HepG2 (cell line): ENCODE measurements at regions not wholly inside any gene's neighbourhood (a gene's known extent, or its start where the extent isn't known, plus 50 kb on each side); places are given as distances from the start of the nearest gene placed in this dataset.

ENCODE experiments used
- ATAC-seq: fragments of 200-7000 bp; cut with Tn5 transposase; 3 replicates; pipeline ENCODE4 v1.9.1; 2020; ENCODE audit warnings: mild to moderate bottlenecking, moderate library complexity
- BruUV-seq: library from RNA; stranded (reverse); fragments of 400-500 nt; replicated peaks from 2 replicates; lab custom pipeline; 2021; lab: Mats Ljungman, UMichigan
- CTCF ChIA-PET: fragments of 300-600 bp; formaldehyde crosslinking; extraction: SDS; loops from one replicate; lab custom pipeline; 2021; ENCODE audit warnings: low total read pairs, inconsistent platforms, low intra/inter-chr PET ratio; lab: Yijun Ruan, JAX
- POLR2A ChIA-PET: fragments of 350-600 bp; sonication (Branson Sonifier 250); formaldehyde crosslinking; loops from one replicate; lab custom pipeline; 2020; ENCODE audit warnings: antibody characterized with exemption, inconsistent platforms; lab: Yijun Ruan, JAX
- DNase-seq: peaks from one replicate; pipeline ENCODE4 v3.0.0-alpha.2; 2015; ENCODE audit warnings: low spot score
- FAIRE-seq: peaks from 3 replicates; lab custom pipeline; 2011; peaks lifted over from hg19 to GRCh38; lab: Jason Lieb, UNC
- H2AFZ ChIP-seq: one replicate; pipeline ENCODE4 v1.6.1; 2011; ENCODE audit warnings: low read length, inconsistent platforms
- H3K27ac ChIP-seq: fragments of 300-600 bp; 3 replicates; pipeline ENCODE4 v1.8.0; 2011; ENCODE audit warnings: mixed run types, mild to moderate bottlenecking, mixed read lengths, low read length, inconsistent platforms; ENCODE audit not compliant: insufficient read depth; ENCODE audit errors: extremely low read length
- H3K27me3 ChIP-seq, 2 experiments: fragments of 200-600 bp in 1 of 2; 2 replicates in 1 of 2; 3 replicates in 1 of 2; pipeline versions ENCODE4 v1.6.0 to v1.8.0; 2011; ENCODE audit warnings: low read length in 2 of 2, mild to moderate bottlenecking in 2 of 2, moderate library complexity in 2 of 2, inconsistent platforms in 1 of 2; ENCODE audit not compliant: insufficient read depth in 2 of 2, control insufficient read depth in 1 of 2
- H3K36me3 ChIP-seq, 2 experiments: fragments of 200-600 bp in 1 of 2; replicated peaks in 1 of 2; 2 replicates in 1 of 2; 3 replicates in 1 of 2; pipeline versions ENCODE4 v1.5.1 to v1.8.0; 2011; ENCODE audit warnings: low read length in 2 of 2, inconsistent platforms in 1 of 2; ENCODE audit not compliant: insufficient read depth in 2 of 2, control insufficient read depth in 1 of 2
- H3K4me1 ChIP-seq: 2 replicates; pipeline ENCODE4 v1.5.1; 2012; ENCODE audit warnings: low read length, inconsistent platforms; ENCODE audit not compliant: insufficient read depth
- H3K4me2 ChIP-seq: 2 replicates; pipeline ENCODE4 v1.6.0; 2011; ENCODE audit warnings: low read depth, low read length, inconsistent platforms
- H3K4me3 ChIP-seq, 3 experiments: fragments of 200-600 bp in 1 of 3; sonication (generic), shearing (Covaris generic) in 1 of 3; replicated peaks in 1 of 3; 2 replicates each; pipeline ENCODE4 v1.5.1; 2011 to 2016; ENCODE audit warnings: low read length in 3 of 3, inconsistent platforms in 2 of 3, low read depth in 2 of 3, mild to moderate bottlenecking in 2 of 3, control low read depth in 1 of 3, mixed read lengths in 1 of 3; ENCODE audit not compliant: insufficient read depth in 1 of 3
- H3K79me2 ChIP-seq: one replicate; pipeline ENCODE4 v1.6.1; 2011; ENCODE audit warnings: low read length, inconsistent platforms; ENCODE audit not compliant: insufficient read depth
- H3K9ac ChIP-seq: 2 replicates; pipeline ENCODE4 v1.6.0; 2011; ENCODE audit warnings: mild to moderate bottlenecking, low read depth, low read length, inconsistent platforms; ENCODE audit not compliant: insufficient read depth
- H3K9me3 ChIP-seq: 2 replicates; pipeline ENCODE4 v1.5.1; 2012; ENCODE audit warnings: mild to moderate bottlenecking, low read length
- H4K20me1 ChIP-seq: 2 replicates; pipeline ENCODE4 v1.6.0; 2011; ENCODE audit warnings: inconsistent platforms, mild to moderate bottlenecking, low read length, moderate library complexity; ENCODE audit not compliant: insufficient read depth
- ARNT2 ChIP-seq: sonication (generic); formaldehyde crosslinking; IDR thresholded peaks from 2 replicates; pipeline ENCODE4 v1.8.0; 2022; ENCODE audit warnings: mild to moderate bottlenecking, low read depth, missing genetic modification reagents, moderate library complexity
- CBX5 ChIP-seq: sonication (generic); formaldehyde crosslinking; IDR thresholded peaks from 2 replicates; pipeline ENCODE4 v1.4.0; 2020; ENCODE audit warnings: missing genetic modification reagents, borderline replicate concordance
- CEBPG ChIP-seq: IDR thresholded peaks from 2 replicates; pipeline ENCODE4 v1.6.1; 2016
- DRAP1 ChIP-seq: IDR thresholded peaks from 2 replicates; pipeline ENCODE4 v1.6.1; 2016; ENCODE audit warnings: missing genetic modification reagents, missing compliant biosample characterization
- HES4 ChIP-seq: sonication (generic); formaldehyde crosslinking; IDR thresholded peaks from 2 replicates; pipeline ENCODE4 v1.9.0; 2021; ENCODE audit warnings: mild to moderate bottlenecking, missing genetic modification reagents, borderline replicate concordance
- HIVEP1 ChIP-seq: sonication (generic); formaldehyde crosslinking; IDR thresholded peaks from 2 replicates; pipeline ENCODE4 v1.4.0; 2020; ENCODE audit warnings: mild to moderate bottlenecking, missing genetic modification reagents
- MAFG ChIP-seq: sonication (generic); formaldehyde crosslinking; IDR thresholded peaks from 2 replicates; pipeline ENCODE4 v1.5.1; 2020; ENCODE audit warnings: mild to moderate bottlenecking, missing genetic modification reagents
- NBN ChIP-seq: fragments of 450-650 bp; conservative IDR thresholded peaks from 2 replicates; pipeline ENCODE4 v1.6.1; 2017
- NR2F6 ChIP-seq, 2 experiments: IDR thresholded peaks; 2 replicates each; pipeline ENCODE4 v1.6.1; 2016; ENCODE audit warnings: antibody characterized with exemption in 1 of 2, mild to moderate bottlenecking in 1 of 2
- PLRG1 ChIP-seq: fragments of 450-650 bp; conservative IDR thresholded peaks from 2 replicates; pipeline ENCODE4 v1.6.1; 2016
- ZMYM3 ChIP-seq: sonication (generic); formaldehyde crosslinking; IDR thresholded peaks from 2 replicates; pipeline ENCODE4 v1.5.1; 2020; ENCODE audit warnings: mild to moderate bottlenecking, missing genetic modification reagents
- ZNF260 ChIP-seq: sonication (generic); formaldehyde crosslinking; IDR thresholded peaks from 2 replicates; pipeline ENCODE4 v1.4.0; 2020; ENCODE audit warnings: missing genetic modification reagents, low read depth, mild to moderate bottlenecking, borderline replicate concordance
- ZNF766 ChIP-seq: sonication (generic); formaldehyde crosslinking; IDR thresholded peaks from 2 replicates; pipeline ENCODE4 v1.5.0; 2020; ENCODE audit warnings: missing genetic modification reagents, borderline replicate concordance
- ZNF816 ChIP-seq: sonication (generic); formaldehyde crosslinking; IDR thresholded peaks from 2 replicates; pipeline ENCODE4 v1.8.0; 2022; ENCODE audit warnings: missing genetic modification reagents, mild to moderate bottlenecking, borderline replicate concordance
- WGBS: methylation state at CpG from one replicate; pipeline ENCODE4 v1.1.6; 2017; ENCODE audit warnings: low lambda C conversion rate; 5-methylcytosine and 5-hydroxymethylcytosine counted together
- in situ Hi-C: cut with HindIII; loops from 2 replicates; pipeline ENCODE4 v1.10.0; 2017; ENCODE audit warnings: low pct_unique_long_range_greater_than_20kb; ENCODE audit not compliant: extremely low pct_ligation_motif_present
- intact Hi-C: fragments of 100-400 bp; cut with micrococcal nuclease; formaldehyde crosslinking; loops from one replicate; pipeline ENCODE4 v1.10.0; 2022; ENCODE audit not compliant: unreplicated experiment
- TF ChIP-seq, protein P1 (sequence below): sonication (generic); formaldehyde crosslinking; IDR thresholded peaks from 2 replicates; pipeline ENCODE4 v1.8.1; 2023; ENCODE audit warnings: mild to moderate bottlenecking, missing genetic modification reagents

DNA sequence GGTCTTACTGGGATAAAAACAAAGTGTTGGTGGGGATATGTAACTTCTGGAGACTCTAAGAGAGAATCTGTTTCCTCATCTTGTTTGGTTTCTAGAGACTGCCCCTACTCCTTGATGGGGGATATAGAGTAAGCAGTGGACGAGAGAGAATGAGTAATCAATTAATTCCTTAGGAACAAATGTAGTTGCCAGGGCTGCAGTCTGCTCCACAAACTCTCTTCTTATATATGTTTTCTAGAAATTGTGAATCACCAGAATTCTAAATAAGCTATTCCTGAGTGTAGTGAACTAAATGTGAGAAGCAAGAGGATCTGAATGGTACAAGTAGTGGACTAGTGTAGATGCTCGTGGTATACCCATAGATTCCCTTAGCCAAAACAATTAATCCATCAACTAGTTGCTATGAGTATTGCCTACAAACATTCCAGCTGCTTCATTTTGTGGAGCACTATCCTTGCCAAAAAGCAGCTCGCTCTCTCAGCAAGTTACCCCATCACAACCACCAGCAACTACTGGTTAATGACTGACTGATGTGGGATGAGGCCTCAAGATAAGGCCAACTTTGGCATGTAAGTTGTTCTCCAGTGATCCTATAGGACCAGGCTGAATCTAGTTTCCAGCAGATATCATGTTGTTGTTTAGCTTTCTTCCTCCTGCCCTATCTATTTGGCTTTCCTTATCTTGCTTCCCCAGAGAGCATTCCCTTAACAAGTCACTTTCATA, 273.0 kb downstream of the SLC7A11 start:
- H3K27me3 ChIP-seq = no peaks in the 10 kb centered on the region
- intact Hi-C loops = no loop called here
- H3K79me2 ChIP-seq = no peaks in the 10 kb centered on the region
- no peak for ATAC-seq
- H3K27ac ChIP-seq = no peak overlapping the region
- no peaks in the 10 kb centered on the region for H3K36me3 ChIP-seq
- no TSS peak for BruUV-seq
- H3K9me3 ChIP-seq = no peaks in the 10 kb centered on the region
- WGBS = 0% methylated on average over 3 of the region's 3 CpGs
- H3K4me2 ChIP-seq = no peak overlapping the region
- CTCF ChIA-PET = no interaction called here
- in situ Hi-C loops = no loop called here
- H2AFZ ChIP-seq = no peak overlapping the region
- no peak for TF ChIP-seq DRAP1 (CRISPR knock-in tag)
- TF ChIP-seq ARNT2 (CRISPR knock-in tag) = no peak
- no peak for TF ChIP-seq MAFG (CRISPR knock-in tag)
- TF ChIP-seq NBN = no peak
- TF ChIP-seq CEBPG = no peak
- no peak for TF ChIP-seq ZNF816 (CRISPR knock-in tag)
- TF ChIP-seq, protein P1, sequence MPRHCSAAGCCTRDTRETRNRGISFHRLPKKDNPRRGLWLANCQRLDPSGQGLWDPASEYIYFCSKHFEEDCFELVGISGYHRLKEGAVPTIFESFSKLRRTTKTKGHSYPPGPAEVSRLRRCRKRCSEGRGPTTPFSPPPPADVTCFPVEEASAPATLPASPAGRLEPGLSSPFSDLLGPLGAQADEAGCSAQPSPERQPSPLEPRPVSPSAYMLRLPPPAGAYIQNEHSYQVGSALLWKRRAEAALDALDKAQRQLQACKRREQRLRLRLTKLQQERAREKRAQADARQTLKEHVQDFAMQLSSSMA (CRISPR knock-in tag) = no peak
- TF ChIP-seq ZNF766 (CRISPR knock-in tag) = no peak
- no peak for TF ChIP-seq CBX5
- no peak for TF ChIP-seq ZNF260 (CRISPR knock-in tag)
- TF ChIP-seq HIVEP1 = no peak
- no peak for TF ChIP-seq HES4 (CRISPR knock-in tag)
- no peak for TF ChIP-seq NR2F6 (IDR thresholded peaks at IDR 0.05)
- no peak for TF ChIP-seq NR2F6 (CRISPR knock-in tag; IDR thresholded peaks at IDR 0.05)
- TF ChIP-seq PLRG1 = no peak
- no peak for TF ChIP-seq ZMYM3 (CRISPR knock-in tag)
- H3K4me1 ChIP-seq = no peaks in the 10 kb centered on the region
- H3K4me3 ChIP-seq = no peak overlapping the region
- no peak for DNase-seq
- no peaks in the 10 kb centered on the region for H4K20me1 ChIP-seq
- H3K9ac ChIP-seq = no peak overlapping the region
- POLR2A ChIA-PET = no interaction called here
- no peak for FAIRE-seq
